Tibial artery (tissue), 4 donors: ENCODE measurements at regions not wholly inside any gene's neighbourhood (a gene's known extent, or its start where the extent isn't known, plus 50 kb on each side); places are given as distances from the start of the nearest gene placed in this dataset.
A peak's percentile ranks its signal among the peaks of the same experiment; 100 is the strongest.

Source experiments
- DNase-seq, 2 donors: peaks; one replicate each; pipeline ENCODE4 v3.0.0-alpha.2; 2019
- H3K27ac ChIP-seq, 2 donors: fragments of 200-600 bp; sonication (generic) in 1 of 2; 1 replicate in 1 of 2; 2 replicates in 1 of 2; pipeline ENCODE4 v1.5.1; 2018 to 2019; ENCODE audit warnings: mild to moderate bottlenecking in 1 of 2
- H3K27me3 ChIP-seq, 2 donors: fragments of 200-600 bp; sonication (generic) in 1 of 2; one replicate each; pipeline versions ENCODE4 v1.5.1 to v1.6.0; 2016 to 2019
- H3K36me3 ChIP-seq, 3 donors: fragments of 200-600 bp; sonication (generic) in 2 of 3; one replicate each; pipeline ENCODE4 v1.5.1; 2016 to 2019; ENCODE audit warnings: mild to moderate bottlenecking in 2 of 3
- H3K4me1 ChIP-seq, 4 donors: fragments of 200-600 bp; sonication (generic) in 2 of 4; 1 replicate in 3 of 4; 2 replicates in 1 of 4; pipeline ENCODE4 v1.5.1; 2016 to 2019
- H3K4me3 ChIP-seq, 2 donors: fragments of 200-600 bp; sonication (generic) in 1 of 2; 1 replicate in 1 of 2; 2 replicates in 1 of 2; pipeline ENCODE4 v1.5.1; 2018 to 2019; ENCODE audit warnings: mild to moderate bottlenecking in 2 of 2
- H3K9me3 ChIP-seq, 3 donors: fragments of 200-600 bp; sonication (generic) in 1 of 3; one replicate each; pipeline ENCODE4 v1.5.1; 2016 to 2019
- intact Hi-C: fragments of 100-400 bp; cut with DNase I; formaldehyde crosslinking; loops from one replicate; pipeline ENCODE4 v1.15.0; 2023; ENCODE audit warnings: low total_unique reads
- TF ChIP-seq, protein P1 (sequence below), 2 experiments: fragments of 200-600 bp in 1 of 2; fragments of 450-650 bp in 1 of 2; IDR thresholded peaks; one replicate each; pipeline ENCODE4 v1.5.1; 2017 to 2019; ENCODE audit warnings: antibody characterized with exemption in 2 of 2, mild to moderate bottlenecking in 1 of 2, moderate library complexity in 1 of 2

DNA sequence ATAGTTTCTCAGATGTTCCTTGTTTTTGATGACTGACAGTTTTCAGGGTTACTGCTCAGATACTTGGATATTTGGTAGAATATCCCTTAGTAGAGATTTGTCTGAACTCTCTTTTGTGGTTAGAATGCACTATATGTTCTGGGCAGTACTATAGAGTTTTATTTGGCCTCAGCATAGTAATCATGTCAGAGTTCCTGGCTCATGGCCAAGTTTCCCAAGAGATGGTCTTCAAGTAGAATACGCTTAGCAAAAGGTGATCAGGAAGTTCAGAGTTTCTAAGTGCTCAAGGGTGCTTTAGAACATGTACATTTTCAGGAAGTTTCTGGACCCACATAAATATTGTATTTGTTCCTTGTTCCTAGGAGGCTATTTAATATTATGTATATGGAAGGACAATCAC lies 1209.7 kb upstream of the GJE1 start:
- Histone ChIP-seq H3K4me3 (no peak overlapping the region), H3K27me3 (no peaks in the 10 kb centered on the region), H3K27ac (no peak overlapping the region), H3K36me3 (no peaks in the 10 kb centered on the region), H3K4me1 (no peaks in the 10 kb centered on the region), H3K9me3 (no peaks in the 10 kb centered on the region)
- TF ChIP-seq, protein P1, sequence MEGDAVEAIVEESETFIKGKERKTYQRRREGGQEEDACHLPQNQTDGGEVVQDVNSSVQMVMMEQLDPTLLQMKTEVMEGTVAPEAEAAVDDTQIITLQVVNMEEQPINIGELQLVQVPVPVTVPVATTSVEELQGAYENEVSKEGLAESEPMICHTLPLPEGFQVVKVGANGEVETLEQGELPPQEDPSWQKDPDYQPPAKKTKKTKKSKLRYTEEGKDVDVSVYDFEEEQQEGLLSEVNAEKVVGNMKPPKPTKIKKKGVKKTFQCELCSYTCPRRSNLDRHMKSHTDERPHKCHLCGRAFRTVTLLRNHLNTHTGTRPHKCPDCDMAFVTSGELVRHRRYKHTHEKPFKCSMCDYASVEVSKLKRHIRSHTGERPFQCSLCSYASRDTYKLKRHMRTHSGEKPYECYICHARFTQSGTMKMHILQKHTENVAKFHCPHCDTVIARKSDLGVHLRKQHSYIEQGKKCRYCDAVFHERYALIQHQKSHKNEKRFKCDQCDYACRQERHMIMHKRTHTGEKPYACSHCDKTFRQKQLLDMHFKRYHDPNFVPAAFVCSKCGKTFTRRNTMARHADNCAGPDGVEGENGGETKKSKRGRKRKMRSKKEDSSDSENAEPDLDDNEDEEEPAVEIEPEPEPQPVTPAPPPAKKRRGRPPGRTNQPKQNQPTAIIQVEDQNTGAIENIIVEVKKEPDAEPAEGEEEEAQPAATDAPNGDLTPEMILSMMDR (IDR thresholded peaks at IDR 0.05): no peak
- intact Hi-C loops: no loop called here
- no peak for DNase-seq

DNA sequence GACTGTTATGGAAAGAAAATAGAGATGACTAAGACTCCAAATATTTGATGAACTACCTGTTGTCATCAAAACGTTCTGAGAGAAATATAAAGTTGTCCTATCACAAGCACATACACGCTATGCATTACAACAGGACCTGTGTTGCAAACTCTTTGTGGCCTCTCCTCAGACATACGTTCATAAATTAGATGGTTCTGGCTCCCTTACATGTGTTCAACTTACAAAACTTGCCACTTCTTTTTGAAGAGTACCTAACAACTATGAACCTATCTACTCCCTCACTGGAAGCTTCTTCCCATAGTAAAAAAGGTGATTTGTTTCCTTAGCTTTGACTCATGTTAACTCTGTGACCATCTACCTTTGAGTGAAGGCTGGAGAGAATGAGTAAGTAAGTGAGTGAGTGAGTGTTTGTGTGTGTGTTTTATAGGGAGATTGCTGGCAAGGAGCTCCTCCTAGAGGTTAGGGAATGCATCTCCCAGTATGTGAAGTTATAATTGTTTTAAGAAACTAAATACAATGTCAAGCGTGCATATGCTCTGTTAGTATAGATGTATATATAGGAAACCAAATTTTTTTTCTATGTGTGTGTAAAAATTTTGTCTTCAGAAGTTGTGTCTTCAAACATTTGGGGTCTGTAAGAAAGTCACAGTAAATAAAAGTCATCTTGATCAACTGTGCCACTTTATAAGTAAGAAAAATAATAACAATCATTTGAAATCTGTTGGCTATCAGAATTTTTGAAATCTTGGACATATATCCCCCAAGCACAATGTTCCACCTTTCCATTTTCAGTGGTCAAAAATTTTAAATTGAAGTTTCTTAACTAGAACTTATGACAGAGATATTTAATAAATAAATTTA lies 1211.1 kb upstream of the GJE1 start:
- H3K4me1 ChIP-seq: no peaks in the 10 kb centered on the region
- TF ChIP-seq, protein P1 (IDR thresholded peaks at IDR 0.05): peak; percentile 50 to 65
- no peak for DNase-seq
- intact Hi-C loops: no loop called here
- no peaks in the 10 kb centered on the region for H3K36me3 ChIP-seq
- H3K27ac ChIP-seq: no peak overlapping the region
- no peaks in the 10 kb centered on the region for H3K9me3 ChIP-seq
- no peak overlapping the region for H3K4me3 ChIP-seq
- H3K27me3 ChIP-seq: no peaks in the 10 kb centered on the region

DNA sequence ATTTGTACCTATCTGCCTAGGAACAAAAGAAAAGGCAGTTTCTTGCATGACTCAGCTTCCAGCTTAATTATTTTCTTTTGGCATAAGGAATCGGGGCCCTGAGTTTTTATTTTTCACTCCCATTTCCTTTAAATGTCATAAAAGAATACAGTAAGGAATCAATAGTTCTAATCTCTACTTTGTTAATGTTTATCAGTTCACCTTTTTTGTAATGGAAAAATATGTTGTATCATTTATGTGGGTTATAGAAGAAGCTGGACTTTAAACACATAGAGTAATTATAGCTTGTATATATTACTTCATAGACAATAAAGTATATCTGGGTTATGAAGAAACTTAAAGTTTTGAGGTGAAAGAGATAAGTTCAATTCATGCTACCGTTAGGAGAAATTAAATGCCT lies 1214.8 kb upstream of the GJE1 start:
- Histone ChIP-seq H3K4me3 (no peak overlapping the region), H3K9me3 (no peaks in the 10 kb centered on the region), H3K4me1 (peaks cover 0 to 6% (median 0%) of the 10 kb centered on the region in 4 donors), H3K27ac (no peak overlapping the region), H3K27me3 (no peaks in the 10 kb centered on the region), H3K36me3 (no peaks in the 10 kb centered on the region)
- intact Hi-C loops: no loop called here
- no peak for DNase-seq
- TF ChIP-seq, protein P1 (IDR thresholded peaks at IDR 0.05): no peak

DNA sequence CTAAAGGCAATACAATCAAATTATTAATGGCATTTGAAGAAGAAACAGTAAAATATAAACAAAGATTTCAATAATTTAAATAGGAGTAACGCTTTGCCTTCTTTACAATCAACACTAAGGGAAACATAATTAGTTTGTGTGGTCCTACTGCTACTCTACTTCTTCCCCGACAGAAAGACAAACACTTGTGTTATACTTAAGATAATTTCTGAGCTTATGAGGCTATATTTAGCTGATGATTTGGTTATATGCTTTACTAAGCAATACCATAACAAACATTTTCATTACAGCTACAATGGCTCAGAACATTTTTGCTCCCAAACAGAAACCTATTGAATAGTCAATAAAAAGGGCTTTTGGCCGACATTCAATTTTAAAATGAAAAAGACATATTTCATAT lies 1217.2 kb upstream of the GJE1 start:
- Histone ChIP-seq H3K27ac (no peak overlapping the region), H3K9me3 (no peaks in the 10 kb centered on the region), H3K4me3 (no peak overlapping the region), H3K36me3 (no peaks in the 10 kb centered on the region), H3K27me3 (no peaks in the 10 kb centered on the region), H3K4me1 (peaks cover 0 to 6% (median 0%) of the 10 kb centered on the region in 4 donors)
- no peak for DNase-seq
- TF ChIP-seq, protein P1 (IDR thresholded peaks at IDR 0.05): no peak
- intact Hi-C loops: no loop called here

DNA sequence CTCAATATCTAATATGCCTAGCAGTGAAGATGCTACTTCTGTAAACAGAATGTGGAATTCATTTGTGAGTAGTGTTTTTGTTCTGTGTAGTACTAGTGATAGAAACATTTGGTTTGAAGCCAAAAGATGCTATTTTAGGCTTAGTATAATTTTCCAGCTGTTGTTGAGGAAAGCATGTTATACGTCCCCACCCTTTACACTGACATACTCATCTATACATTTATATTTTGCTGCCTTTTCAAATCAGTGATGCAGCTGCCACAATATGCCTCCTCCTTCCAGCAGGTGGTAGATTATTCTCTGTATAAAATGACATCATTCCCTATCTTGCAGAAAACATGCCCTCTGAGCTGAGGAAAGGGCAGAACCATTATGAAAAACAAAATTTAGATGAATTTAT lies 1217.6 kb upstream of the GJE1 start:
- Histone ChIP-seq H3K4me1 (peaks cover 0 to 6% (median 0%) of the 10 kb centered on the region in 4 donors), H3K27ac (no peak overlapping the region), H3K4me3 (no peak overlapping the region), H3K27me3 (no peaks in the 10 kb centered on the region), H3K36me3 (no peaks in the 10 kb centered on the region), H3K9me3 (no peaks in the 10 kb centered on the region)
- intact Hi-C loops: no loop called here
- no peak for DNase-seq
- TF ChIP-seq, protein P1 (IDR thresholded peaks at IDR 0.05): no peak
